ENCODE measurements at regions not wholly inside any gene's neighbourhood (a gene's known extent, or its start where the extent isn't known, plus 50 kb on each side); places are given as distances from the start of the nearest gene placed in this dataset.
"Not testable (repeated sequence)": the region's sequence is repeated elsewhere in the genome, so short reads cannot be mapped to it uniquely, and the experiment has no call there.

- Histone ChIP-seq H3K36me3 (ENCODE audit: control insufficient read depth, insufficient read depth, low read length) (no peaks in the 10 kb centered on the region), H3K4me3 (replicated peaks; ENCODE audit: low read depth, low read length) (no peak overlapping the region), H3K27me3 (replicated peaks; ENCODE audit: control insufficient read depth, insufficient read depth, low read length) (no peaks in the 10 kb centered on the region; the same call in 1 of the 2 replicates)
- TF ChIP-seq, protein P1, sequence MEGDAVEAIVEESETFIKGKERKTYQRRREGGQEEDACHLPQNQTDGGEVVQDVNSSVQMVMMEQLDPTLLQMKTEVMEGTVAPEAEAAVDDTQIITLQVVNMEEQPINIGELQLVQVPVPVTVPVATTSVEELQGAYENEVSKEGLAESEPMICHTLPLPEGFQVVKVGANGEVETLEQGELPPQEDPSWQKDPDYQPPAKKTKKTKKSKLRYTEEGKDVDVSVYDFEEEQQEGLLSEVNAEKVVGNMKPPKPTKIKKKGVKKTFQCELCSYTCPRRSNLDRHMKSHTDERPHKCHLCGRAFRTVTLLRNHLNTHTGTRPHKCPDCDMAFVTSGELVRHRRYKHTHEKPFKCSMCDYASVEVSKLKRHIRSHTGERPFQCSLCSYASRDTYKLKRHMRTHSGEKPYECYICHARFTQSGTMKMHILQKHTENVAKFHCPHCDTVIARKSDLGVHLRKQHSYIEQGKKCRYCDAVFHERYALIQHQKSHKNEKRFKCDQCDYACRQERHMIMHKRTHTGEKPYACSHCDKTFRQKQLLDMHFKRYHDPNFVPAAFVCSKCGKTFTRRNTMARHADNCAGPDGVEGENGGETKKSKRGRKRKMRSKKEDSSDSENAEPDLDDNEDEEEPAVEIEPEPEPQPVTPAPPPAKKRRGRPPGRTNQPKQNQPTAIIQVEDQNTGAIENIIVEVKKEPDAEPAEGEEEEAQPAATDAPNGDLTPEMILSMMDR (IDR thresholded peaks at IDR 0.05; ENCODE audit: insufficient read depth, low read length, poor library complexity, severe bottlenecking) = no peak
- no peak for DNase-seq (ENCODE audit: extremely low read depth, insufficient read length)
These were observed 470.5 kb upstream of the UBE2E2 start for GRCh38 chr3:22732641-22733040.

- TF ChIP-seq, protein P1 (IDR thresholded peaks at IDR 0.05; ENCODE audit: insufficient read depth, low read length, poor library complexity, severe bottlenecking) = no peak
- no peak for DNase-seq (ENCODE audit: extremely low read depth, insufficient read length)
These were observed 468.9 kb upstream of the UBE2E2 start for GRCh38 chr3:22734207-22734606.

GRCh38 chr3:22734756-22735155 lies 468.4 kb upstream of the UBE2E2 start:
- Histone ChIP-seq H3K36me3 (ENCODE audit: control insufficient read depth, insufficient read depth, low read length) (no peaks in the 10 kb centered on the region), H3K27me3 (replicated peaks; ENCODE audit: control insufficient read depth, insufficient read depth, low read length) (no peaks in the 10 kb centered on the region), H3K4me3 (replicated peaks; ENCODE audit: low read depth, low read length) (no peak overlapping the region)
- DNase-seq (ENCODE audit: extremely low read depth, insufficient read length) = no peak
- TF ChIP-seq, protein P1 (IDR thresholded peaks at IDR 0.05; ENCODE audit: insufficient read depth, low read length, poor library complexity, severe bottlenecking) = no peak

More at GRCh38 chr3:22734207-22734606, 468.9 kb upstream of the UBE2E2 start:
- Histone ChIP-seq H3K36me3 (ENCODE audit: control insufficient read depth, insufficient read depth, low read length) (no peaks in the 10 kb centered on the region), H3K27me3 (replicated peaks; ENCODE audit: control insufficient read depth, insufficient read depth, low read length) (no peaks in the 10 kb centered on the region), H3K4me3 (replicated peaks; ENCODE audit: low read depth, low read length) (no peak overlapping the region)

- TF ChIP-seq, protein P1 (IDR thresholded peaks at IDR 0.05; ENCODE audit: insufficient read depth, low read length, poor library complexity, severe bottlenecking) = no peak
- no peaks in the 10 kb centered on the region for H3K27me3 ChIP-seq (replicated peaks; ENCODE audit: control insufficient read depth, insufficient read depth, low read length)
- no peak for DNase-seq (ENCODE audit: extremely low read depth, insufficient read length)
- no peak overlapping the region for H3K4me3 ChIP-seq (replicated peaks; ENCODE audit: low read depth, low read length)
- no peaks in the 10 kb centered on the region for H3K36me3 ChIP-seq (ENCODE audit: control insufficient read depth, insufficient read depth, low read length)
These were observed 467.8 kb upstream of the UBE2E2 start for GRCh38 chr3:22735373-22735772.

GRCh38 chr3:22743386-22743785 lies 459.7 kb upstream of the UBE2E2 start:
- not testable (repeated sequence) for H3K27me3 ChIP-seq (replicated peaks; ENCODE audit: control insufficient read depth, insufficient read depth, low read length); H3K4me3 ChIP-seq (replicated peaks; ENCODE audit: low read depth, low read length); H3K36me3 ChIP-seq (ENCODE audit: control insufficient read depth, insufficient read depth, low read length)

GRCh38 chr3:22745321-22745720 lies 457.8 kb upstream of the UBE2E2 start:
- DNase-seq (ENCODE audit: extremely low read depth, insufficient read length) = no peak
- no peak overlapping the region for H3K4me3 ChIP-seq (replicated peaks; ENCODE audit: low read depth, low read length)
- TF ChIP-seq, protein P1 (IDR thresholded peaks at IDR 0.05; ENCODE audit: insufficient read depth, low read length, poor library complexity, severe bottlenecking) = no peak

More at GRCh38 chr3:22743386-22743785, 459.7 kb upstream of the UBE2E2 start:
- DNase-seq (ENCODE audit: extremely low read depth, insufficient read length) = not testable (repeated sequence)

More at GRCh38 chr3:22745321-22745720, 457.8 kb upstream of the UBE2E2 start:
- no peaks in the 10 kb centered on the region for H3K36me3 ChIP-seq (ENCODE audit: control insufficient read depth, insufficient read depth, low read length)
- H3K27me3 ChIP-seq (replicated peaks; ENCODE audit: control insufficient read depth, insufficient read depth, low read length) = no peaks in the 10 kb centered on the region
